GM19397 (cell line): ENCODE measurements at regions not wholly inside any gene's neighbourhood (a gene's known extent, or its start where the extent isn't known, plus 50 kb on each side); places are given as distances from the start of the nearest gene placed in this dataset.
"Not testable (repeated sequence)": the region's sequence is repeated elsewhere in the genome, so short reads cannot be mapped to it uniquely, and the experiment has no call there.

Experiments used
- ATAC-seq: cut with Tn5 transposase; IDR thresholded peaks from one replicate; pipeline ENCODE4 v1.9.1; 2021; ENCODE audit warnings: mild to moderate bottlenecking, moderate library complexity; ENCODE audit not compliant: unreplicated experiment

- not testable (repeated sequence) for ATAC-seq
These were observed 537.4 kb upstream of the STEAP1 start for GRCh38 chr7:89616829-89617228.

GRCh38 chr7:89618274-89618673 lies 536.0 kb upstream of the STEAP1 start:
- no peak for ATAC-seq

- no peak for ATAC-seq
These were observed 532.2 kb upstream of the STEAP1 start for GRCh38 chr7:89621925-89622641.

- peak; percentile 87 for ATAC-seq
These were observed 531.1 kb upstream of the STEAP1 start for GRCh38 chr7:89623018-89623672.

- ATAC-seq: not testable (repeated sequence)
These were observed 530.1 kb upstream of the STEAP1 start for GRCh38 chr7:89624155-89624554.

GRCh38 chr7:89648509-89648908 lies 505.8 kb upstream of the STEAP1 start:
- ATAC-seq: no peak

- no peak for ATAC-seq
These were observed 498.3 kb upstream of the STEAP1 start for GRCh38 chr7:89655946-89656345.

GRCh38 chr7:89661876-89662275 lies 492.4 kb upstream of the STEAP1 start:
- ATAC-seq: no peak

GRCh38 chr7:89666136-89666835 lies 488.0 kb upstream of the STEAP1 start:
- no peak for ATAC-seq

GRCh38 chr7:89680161-89680560 lies 474.1 kb upstream of the STEAP1 start:
- no peak for ATAC-seq

GRCh38 chr7:89681448-89681847 lies 472.8 kb upstream of the STEAP1 start:
- ATAC-seq: no peak

GRCh38 chr7:89685287-89685686 lies 469.0 kb upstream of the STEAP1 start:
- ATAC-seq: no peak

GRCh38 chr7:89687211-89687610 lies 467.1 kb upstream of the STEAP1 start:
- ATAC-seq: no peak

- no peak for ATAC-seq
These were observed 459.0 kb upstream of the STEAP1 start for GRCh38 chr7:89695241-89695640.

GRCh38 chr7:89714131-89714530 lies 440.1 kb upstream of the STEAP1 start:
- no peak for ATAC-seq

GRCh38 chr7:89718941-89719340 lies 435.3 kb upstream of the STEAP1 start:
- not testable (repeated sequence) for ATAC-seq

GRCh38 chr7:89728481-89728880 lies 425.8 kb upstream of the STEAP1 start:
- ATAC-seq: no peak

- no peak for ATAC-seq
These were observed 422.4 kb upstream of the STEAP1 start for GRCh38 chr7:89731751-89732445.

- ATAC-seq: no peak
These were observed 415.7 kb upstream of the STEAP1 start for GRCh38 chr7:89738549-89738948.

GRCh38 chr7:89757910-89758309 lies 396.4 kb upstream of the STEAP1 start:
- no peak for ATAC-seq

- ATAC-seq: no peak
These were observed 393.6 kb upstream of the STEAP1 start for GRCh38 chr7:89760690-89761089.
